Right lobe of liver (tissue), 6 donors: ENCODE measurements at regions not wholly inside any gene's neighbourhood (a gene's known extent, or its start where the extent isn't known, plus 50 kb on each side); places are given as distances from the start of the nearest gene placed in this dataset.

ENCODE experiments used
- ATAC-seq, 4 donors: fragments of 200-7000 bp; cut with Tn5 transposase; one replicate each; pipeline ENCODE4 v1.9.1; 2020; ENCODE audit warnings: mild to moderate bottlenecking in 4 of 4, moderate library complexity in 4 of 4
- DNase-seq, 3 donors: peaks; one replicate each; pipeline ENCODE4 v3.0.0-alpha.2; 2020
- H3K27ac ChIP-seq, 3 donors: fragments of 200-600 bp; one replicate each; pipeline ENCODE4 v1.8.0; 2022
- H3K27me3 ChIP-seq, 2 donors: fragments of 200-600 bp; one replicate each; pipeline ENCODE4 v1.8.0; 2022
- H3K36me3 ChIP-seq, 4 donors: fragments of 200-600 bp; sonication (generic) in 1 of 4; one replicate each; pipeline versions ENCODE4 v1.5.1 to v1.8.0; 2017 to 2022; ENCODE audit warnings: control low read depth in 1 of 4
- H3K4me1 ChIP-seq, 4 donors: fragments of 200-600 bp; sonication (generic) in 1 of 4; one replicate each; pipeline versions ENCODE4 v1.5.1 to v1.8.0; 2017 to 2022; ENCODE audit warnings: control low read depth in 1 of 4
- H3K4me3 ChIP-seq, 3 donors: fragments of 200-600 bp; one replicate each; pipeline ENCODE4 v1.8.0; 2022
- H3K9me3 ChIP-seq, 4 donors: fragments of 200-600 bp; sonication (generic) in 1 of 4; one replicate each; pipeline versions ENCODE4 v1.5.1 to v1.8.0; 2017 to 2022; ENCODE audit warnings: control low read depth in 1 of 4
- POLR2A ChIP-seq: fragments of 450-650 bp; IDR thresholded peaks from one replicate; pipeline ENCODE4 v1.6.1; 2017; ENCODE audit warnings: antibody characterized with exemption, mild to moderate bottlenecking
- WGBS: methylation state at CpG from one replicate; pipeline ENCODE4 v1.1.6; 2018; ENCODE audit warnings: low coverage, low lambda C conversion rate; ENCODE audit not compliant: insufficient coverage; ENCODE audit errors: missing lambda C conversion rate; 5-methylcytosine and 5-hydroxymethylcytosine counted together
- intact Hi-C, 2 donors: fragments of 100-400 bp; cut with DNase I; formaldehyde crosslinking; loops; one replicate each; pipeline versions ENCODE4 v1.11.2 to v1.14.1; 2022
- TF ChIP-seq, protein P1 (sequence below), 4 donors: fragments of 200-600 bp in 3 of 4; fragments of 450-650 bp in 1 of 4; IDR thresholded peaks; one replicate each; pipeline versions ENCODE4 v1.5.1 to v1.8.0; 2016 to 2022; ENCODE audit warnings: antibody characterized with exemption in 4 of 4, mild to moderate bottlenecking in 2 of 4
- donor health status: DM: no; HTN: yes; CAD: no.
- donor health status: DM: no; HTN: no; CAD: no.
- donor health status: DM: no; HTN: no; CAD: no.
- donor health status: DM: no; HTN: yes; CAD: no.
- donor health status: DM: no; HTN: yes; CAD: no.

DNA sequence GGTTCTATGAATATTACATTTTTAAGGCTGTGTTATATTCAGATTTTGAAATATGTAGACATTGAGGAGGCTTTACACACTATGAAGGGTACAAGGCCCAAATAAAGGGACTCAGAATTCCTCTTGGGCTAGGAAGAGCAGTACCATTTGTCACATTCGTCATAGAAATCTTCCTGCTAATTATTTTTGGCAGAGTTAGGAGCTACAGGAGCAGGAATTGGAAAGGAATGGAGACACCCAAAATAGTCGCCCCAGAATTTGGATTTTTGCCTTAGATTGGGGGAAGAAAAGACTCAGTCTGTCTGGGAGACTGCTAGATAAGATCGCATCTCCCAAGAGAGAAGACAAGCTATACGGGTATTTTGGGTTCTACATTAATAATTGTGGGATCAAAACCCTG is 176.4 kb upstream of the DACH1 start:
- ATAC-seq (no peak), DNase-seq (no peak)
- no peaks in the 10 kb centered on the region for H3K27me3 ChIP-seq
- H3K9me3 ChIP-seq: no peaks in the 10 kb centered on the region
- WGBS: 31% methylated on average over 4 of the region's 4 CpGs
- TF ChIP-seq, protein P1, sequence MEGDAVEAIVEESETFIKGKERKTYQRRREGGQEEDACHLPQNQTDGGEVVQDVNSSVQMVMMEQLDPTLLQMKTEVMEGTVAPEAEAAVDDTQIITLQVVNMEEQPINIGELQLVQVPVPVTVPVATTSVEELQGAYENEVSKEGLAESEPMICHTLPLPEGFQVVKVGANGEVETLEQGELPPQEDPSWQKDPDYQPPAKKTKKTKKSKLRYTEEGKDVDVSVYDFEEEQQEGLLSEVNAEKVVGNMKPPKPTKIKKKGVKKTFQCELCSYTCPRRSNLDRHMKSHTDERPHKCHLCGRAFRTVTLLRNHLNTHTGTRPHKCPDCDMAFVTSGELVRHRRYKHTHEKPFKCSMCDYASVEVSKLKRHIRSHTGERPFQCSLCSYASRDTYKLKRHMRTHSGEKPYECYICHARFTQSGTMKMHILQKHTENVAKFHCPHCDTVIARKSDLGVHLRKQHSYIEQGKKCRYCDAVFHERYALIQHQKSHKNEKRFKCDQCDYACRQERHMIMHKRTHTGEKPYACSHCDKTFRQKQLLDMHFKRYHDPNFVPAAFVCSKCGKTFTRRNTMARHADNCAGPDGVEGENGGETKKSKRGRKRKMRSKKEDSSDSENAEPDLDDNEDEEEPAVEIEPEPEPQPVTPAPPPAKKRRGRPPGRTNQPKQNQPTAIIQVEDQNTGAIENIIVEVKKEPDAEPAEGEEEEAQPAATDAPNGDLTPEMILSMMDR (IDR thresholded peaks at IDR 0.05): no peak
- TF ChIP-seq POLR2A: no peak
- intact Hi-C loops: no loop called here
- no peaks in the 10 kb centered on the region for H3K4me1 ChIP-seq
- H3K4me3 ChIP-seq: no peak overlapping the region
- H3K27ac ChIP-seq: no peak overlapping the region
- H3K36me3 ChIP-seq: no peaks in the 10 kb centered on the region

DNA sequence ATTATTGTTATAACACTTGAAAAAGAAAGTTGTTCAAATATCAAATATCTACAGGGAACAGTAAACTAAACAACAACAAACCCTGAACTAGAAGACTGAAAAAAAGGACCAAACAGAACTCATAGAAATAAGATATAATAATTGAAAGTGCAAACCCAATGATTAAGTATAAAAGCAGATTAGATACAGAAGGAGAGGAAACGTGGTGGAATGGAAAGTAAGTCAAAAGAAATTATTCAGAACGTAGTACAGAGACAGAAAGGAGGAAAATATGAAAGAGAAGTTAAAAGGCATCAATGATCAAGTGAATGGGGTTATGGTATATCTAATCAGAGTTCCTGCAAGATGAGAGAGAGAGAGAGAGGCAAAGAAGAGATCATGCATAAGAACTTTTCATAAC is 174.2 kb upstream of the DACH1 start:
- TF ChIP-seq, protein P1 (IDR thresholded peaks at IDR 0.05): no peak
- no peak for TF ChIP-seq POLR2A
- no peaks in the 10 kb centered on the region for H3K36me3 ChIP-seq
- H3K9me3 ChIP-seq: no peaks in the 10 kb centered on the region
- ATAC-seq: no peak
- H3K4me3 ChIP-seq: no peak overlapping the region
- no peaks in the 10 kb centered on the region for H3K27me3 ChIP-seq
- intact Hi-C loops: no loop called here
- no peak overlapping the region for H3K27ac ChIP-seq
- 25% methylated on average over 2 of the region's 2 CpGs for WGBS
- DNase-seq: no peak
- no peaks in the 10 kb centered on the region for H3K4me1 ChIP-seq

DNA sequence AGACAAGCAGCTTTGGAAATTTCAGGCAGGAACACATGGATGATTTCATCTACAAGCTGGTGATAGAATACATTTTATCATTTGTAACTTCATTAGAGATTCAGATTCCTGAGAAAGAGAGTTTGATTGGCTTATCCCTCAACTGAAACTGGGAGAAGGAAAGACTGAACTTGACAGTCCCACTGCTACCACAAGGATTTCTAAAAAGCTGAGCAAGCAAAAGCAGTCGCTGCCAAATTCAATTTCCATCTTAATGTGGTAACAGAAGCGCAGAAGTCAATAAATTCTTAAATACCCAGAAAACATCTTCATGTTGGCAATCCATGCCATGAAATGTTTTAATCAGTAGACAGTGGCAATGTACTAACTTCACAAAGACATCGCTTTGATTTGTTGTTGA is 172.1 kb upstream of the DACH1 start:
- 71% methylated on average over 3 of the region's 3 CpGs for WGBS
- H3K9me3 ChIP-seq: no peaks in the 10 kb centered on the region
- TF ChIP-seq POLR2A: no peak
- TF ChIP-seq, protein P1 (IDR thresholded peaks at IDR 0.05): no peak
- no peaks in the 10 kb centered on the region for H3K27me3 ChIP-seq
- no peaks in the 10 kb centered on the region for H3K4me1 ChIP-seq
- ATAC-seq (no peak), DNase-seq (no peak)
- intact Hi-C loops: no loop called here
- no peak overlapping the region for H3K4me3 ChIP-seq
- H3K27ac ChIP-seq: no peak overlapping the region
- no peaks in the 10 kb centered on the region for H3K36me3 ChIP-seq

DNA sequence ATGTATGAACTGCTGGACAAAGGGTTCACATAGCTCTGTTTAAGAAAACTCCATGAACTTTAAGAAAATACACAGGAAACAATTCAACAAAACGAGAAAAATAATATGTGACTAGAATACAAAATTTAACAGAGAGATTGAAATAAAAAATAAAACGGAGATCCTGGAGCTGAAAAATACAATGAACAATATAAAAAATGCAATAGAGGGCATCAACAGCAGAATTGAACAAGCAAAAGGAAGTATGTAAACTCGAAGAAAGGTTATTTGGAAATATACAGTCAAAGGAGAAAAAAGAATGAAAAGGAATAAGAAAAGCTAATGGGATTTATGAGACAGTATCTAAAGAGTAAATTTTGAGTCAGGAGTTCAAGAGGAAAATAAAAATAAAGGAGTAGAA is 163.0 kb upstream of the DACH1 start:
- Histone ChIP-seq H3K27me3 (no peaks in the 10 kb centered on the region), H3K27ac (no peak overlapping the region), H3K4me1 (no peaks in the 10 kb centered on the region), H3K4me3 (no peak overlapping the region), H3K36me3 (no peaks in the 10 kb centered on the region), H3K9me3 (no peaks in the 10 kb centered on the region)
- ATAC-seq (no peak), DNase-seq (no peak)
- 45% methylated on average over 3 of the region's 3 CpGs for WGBS
- intact Hi-C loops: no loop called here
- TF ChIP-seq, protein P1 (IDR thresholded peaks at IDR 0.05): no peak
- TF ChIP-seq POLR2A: no peak

DNA sequence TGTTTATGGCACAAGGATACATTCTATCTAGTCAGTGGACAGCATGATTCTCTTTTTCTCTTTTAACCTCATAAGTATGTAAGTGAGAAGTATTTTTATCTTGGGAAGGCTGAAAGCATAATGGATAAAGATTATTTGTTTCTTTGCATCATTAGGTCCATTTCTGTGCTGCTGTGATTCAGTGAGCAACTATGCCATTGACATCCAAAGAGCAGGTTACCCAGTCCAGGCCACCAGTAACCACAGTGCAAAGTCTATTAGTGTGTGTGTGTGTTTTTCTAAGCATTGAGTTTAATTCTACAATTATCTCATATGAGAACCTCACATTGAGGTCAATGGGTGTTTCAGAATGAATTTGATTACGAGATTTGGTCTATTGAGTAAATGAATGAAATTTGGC is 158.8 kb upstream of the DACH1 start:
- Histone ChIP-seq H3K9me3 (no peaks in the 10 kb centered on the region), H3K4me1 (no peaks in the 10 kb centered on the region), H3K27ac (no peak overlapping the region), H3K27me3 (no peaks in the 10 kb centered on the region), H3K36me3 (no peaks in the 10 kb centered on the region), H3K4me3 (no peak overlapping the region)
- intact Hi-C loops: no loop called here
- TF ChIP-seq POLR2A: no peak
- TF ChIP-seq, protein P1 (IDR thresholded peaks at IDR 0.05): no peak
- ATAC-seq: no peak
- no peak for DNase-seq
- WGBS: 27% methylated on average over 1 of the region's 1 CpG
